Activated CD4-positive, CD25-positive, alpha-beta regulatory T cell treated with anti-CD3 and anti-CD28 coated beads, Interleukin-2, amount 50 U/mL, for 24 hours (primary cell): ENCODE measurements at regions not wholly inside any gene's neighbourhood (a gene's known extent, or its start where the extent isn't known, plus 50 kb on each side); places are given as distances from the start of the nearest gene placed in this dataset.
"Not testable (repeated sequence)": the region's sequence is repeated elsewhere in the genome, so short reads cannot be mapped to it uniquely, and the experiment has no call there.

Source experiments
- ATAC-seq, 2 donors: fragments of 150-1000 bp; cut with Tn5 transposase; one replicate each; pipeline ENCODE4 v1.10.0; 2021; ENCODE audit warnings: mild to moderate bottlenecking in 1 of 2, moderate library complexity in 1 of 2

DNA sequence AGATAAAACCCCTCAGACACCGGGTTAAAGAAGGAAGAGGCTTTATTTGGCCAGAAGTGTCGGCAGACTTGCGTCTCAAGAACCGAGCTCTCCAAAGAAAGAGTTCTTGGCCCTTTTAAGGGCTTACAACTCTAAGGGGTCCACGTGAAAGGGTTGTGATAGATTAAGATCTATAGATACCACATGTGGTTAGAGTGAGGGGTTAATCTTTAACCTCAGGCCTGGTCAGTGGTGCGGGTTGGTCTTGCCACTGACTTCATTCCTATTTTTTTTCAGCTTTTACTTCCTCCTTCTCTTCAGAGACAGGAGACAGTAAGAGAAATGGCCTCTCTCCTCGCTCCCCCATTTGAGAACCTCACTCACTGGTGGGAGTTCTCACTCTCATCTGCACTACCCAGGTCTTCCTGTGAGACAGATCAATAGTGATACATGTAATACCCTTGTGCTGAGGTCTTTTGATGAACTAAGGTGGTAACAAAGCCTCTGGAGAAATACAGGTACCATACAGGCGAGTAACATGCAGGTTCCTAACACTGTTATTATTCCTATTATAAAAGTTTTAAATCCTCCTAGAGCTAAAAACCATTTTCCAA lies 52.4 kb upstream of the COX7C start:
- no peak for ATAC-seq

- ATAC-seq, result not testable (repeated sequence)
These were observed 51.7 kb upstream of the COX7C start for GRCh38 chr5:86566030-86566429.
